A549 (cell line): ENCODE measurements at regions not wholly inside any gene's neighbourhood (a gene's known extent, or its start where the extent isn't known, plus 50 kb on each side); places are given as distances from the start of the nearest gene placed in this dataset.

Source experiments
- ATAC-seq, 2 experiments: fragments of 200-7000 bp in 1 of 2; fragments of >200 bp in 1 of 2; cut with Nextera tagmentation in 1 of 2; cut with Tn5 transposase in 1 of 2; 3 replicates each; pipeline versions ENCODE4 v1.8.0 to v1.9.1; 2018 to 2020; ENCODE audit warnings: mild to moderate bottlenecking in 1 of 2, moderate library complexity in 1 of 2
- CTCF ChIA-PET: fragments of 300-600 bp; sonication (Branson Sonifier 250); formaldehyde crosslinking; extraction: SDS; loops from one replicate; lab custom pipeline; 2021; ENCODE audit warnings: antibody characterized with exemption, inconsistent platforms; lab: Yijun Ruan, JAX
- POLR2A ChIA-PET: fragments of 350-600 bp; formaldehyde crosslinking; extraction: SDS; loops from one replicate; lab custom pipeline; 2021; ENCODE audit warnings: antibody characterized with exemption, inconsistent platforms; lab: Yijun Ruan, JAX
- DNase-seq, 2 experiments: peaks; one replicate each; pipeline versions ENCODE4 v3.0.0 to v3.0.0-alpha.2; 2011 to 2016; ENCODE audit warnings: low read depth in 1 of 2, low spot score in 1 of 2
- FAIRE-seq: peaks from 2 replicates; lab custom pipeline; 2011; peaks lifted over from hg19 to GRCh38; lab: Jason Lieb, UNC
- H3K27ac ChIP-seq, 2 experiments: fragments of >200 bp; sonication (Bioruptor Twin); formaldehyde crosslinking; 3 replicates each; pipeline ENCODE4 v1.5.1; 2016 to 2017
- H3K4me1 ChIP-seq: fragments of >200 bp; sonication (Bioruptor Twin); formaldehyde crosslinking; 3 replicates; pipeline ENCODE4 v1.6.1; 2016
- H3K4me2 ChIP-seq: fragments of >200 bp; sonication (Bioruptor Twin); formaldehyde crosslinking; 3 replicates; pipeline ENCODE4 v1.6.1; 2016
- H3K4me3 ChIP-seq: fragments of >200 bp; sonication (Bioruptor Twin); formaldehyde crosslinking; 3 replicates; pipeline ENCODE4 v1.5.1; 2016
- H3K9me3 ChIP-seq: fragments of >200 bp; sonication (Bioruptor Twin); formaldehyde crosslinking; 3 replicates; pipeline ENCODE4 v1.6.1; 2016
- BHLHE40 ChIP-seq: IDR thresholded peaks from 2 replicates; pipeline ENCODE4 v1.6.1; 2012; ENCODE audit warnings: low read depth, low read length, inconsistent platforms
- CBX2 ChIP-seq: fragments of 200-600 bp; sonication (generic); IDR thresholded peaks from 2 replicates; pipeline ENCODE4 v1.6.1; 2016; ENCODE audit warnings: low read depth, mild to moderate bottlenecking, borderline replicate concordance
- CEBPB ChIP-seq, 2 experiments: fragments of >200 bp in 1 of 2; sonication (Bioruptor Twin) in 1 of 2; formaldehyde crosslinking in 1 of 2; IDR thresholded peaks; 2 replicates each; pipeline ENCODE4 v1.6.1; 2012 to 2016
- EHF ChIP-seq: fragments of 250-450 bp; sonication (Bioruptor Pico); IDR thresholded peaks from 2 replicates; pipeline ENCODE4 v1.5.0; 2020; ENCODE audit warnings: mild to moderate bottlenecking
- GATA3 ChIP-seq: IDR thresholded peaks from 2 replicates; pipeline ENCODE4 v1.6.1; 2012; ENCODE audit warnings: borderline replicate concordance
- HDAC2 ChIP-seq: fragments of 200-600 bp; sonication (generic); IDR thresholded peaks from 2 replicates; pipeline ENCODE4 v1.6.1; 2016
- HEYL ChIP-seq: fragments of 250-450 bp; sonication (Bioruptor Pico); IDR thresholded peaks from 2 replicates; pipeline ENCODE4 v1.8.0; 2021; ENCODE audit warnings: mild to moderate bottlenecking, moderate library complexity
- HOXA7 ChIP-seq: fragments of 250-450 bp; sonication (Bioruptor Pico); IDR thresholded peaks from 2 replicates; pipeline ENCODE4 v1.5.0; 2020; ENCODE audit warnings: mild to moderate bottlenecking, moderate library complexity
- HOXB13 ChIP-seq: fragments of 250-450 bp; sonication (Bioruptor Pico); IDR thresholded peaks from 2 replicates; pipeline ENCODE4 v1.5.0; 2020; ENCODE audit warnings: low read depth, mild to moderate bottlenecking, moderate library complexity
- HOXB5 ChIP-seq: fragments of 250-450 bp; sonication (Bioruptor Pico); IDR thresholded peaks from 2 replicates; pipeline ENCODE4 v1.5.0; 2020; ENCODE audit warnings: mild to moderate bottlenecking, moderate library complexity
- JUNB ChIP-seq: fragments of >200 bp; sonication (Bioruptor Twin); formaldehyde crosslinking; IDR thresholded peaks from 2 replicates; pipeline ENCODE4 v1.6.1; 2016
- KDM5A ChIP-seq: fragments of 200-600 bp; sonication (generic); IDR thresholded peaks from 2 replicates; pipeline ENCODE4 v1.6.1; 2016; ENCODE audit warnings: antibody characterized with exemption, mild to moderate bottlenecking
- NFE2L2 ChIP-seq: fragments of 150-350 bp; conservative IDR thresholded peaks from 2 replicates; pipeline ENCODE4 v1.6.1; 2014; ENCODE audit warnings: low read length
- NPAS2 ChIP-seq: fragments of 250-450 bp; sonication (Bioruptor Pico); IDR thresholded peaks from 2 replicates; pipeline ENCODE4 v1.8.0; 2022; ENCODE audit warnings: mild to moderate bottlenecking, moderate library complexity, borderline replicate concordance
- NR3C1 ChIP-seq: fragments of >200 bp; sonication (Bioruptor Twin); formaldehyde crosslinking; IDR thresholded peaks from 3 replicates; pipeline ENCODE4 v1.6.1; 2017
- PHF8 ChIP-seq: fragments of 200-600 bp; sonication (generic); IDR thresholded peaks from 2 replicates; pipeline ENCODE4 v1.6.1; 2016; ENCODE audit warnings: low read depth, mild to moderate bottlenecking, antibody characterized with exemption, moderate library complexity, borderline replicate concordance
- RAD21 ChIP-seq, 2 experiments: fragments of >200 bp in 1 of 2; sonication (Bioruptor Twin) in 1 of 2; formaldehyde crosslinking in 1 of 2; IDR thresholded peaks in 1 of 2; conservative IDR thresholded peaks in 1 of 2; 2 replicates in 1 of 2; 3 replicates in 1 of 2; pipeline ENCODE4 v1.6.1; 2012 to 2018; ENCODE audit warnings: inconsistent platforms in 1 of 2
- RARB ChIP-seq: fragments of 250-450 bp; sonication (Bioruptor Pico); IDR thresholded peaks from 2 replicates; pipeline ENCODE4 v1.8.0; 2021; ENCODE audit warnings: mild to moderate bottlenecking, moderate library complexity
- RFX5 ChIP-seq: fragments of 450-650 bp; IDR thresholded peaks from 2 replicates; pipeline ENCODE4 v1.7.1; 2014; ENCODE audit warnings: antibody characterized with exemption, mild to moderate bottlenecking, moderate library complexity
- SMC3 ChIP-seq: fragments of >200 bp; sonication (Bioruptor Twin); formaldehyde crosslinking; IDR thresholded peaks from 3 replicates; pipeline ENCODE4 v1.6.1; 2018; ENCODE audit warnings: inconsistent platforms
- SREBF2 ChIP-seq: fragments of 450-650 bp; IDR thresholded peaks from 2 replicates; pipeline ENCODE4 v1.6.1; 2014; ENCODE audit warnings: mild to moderate bottlenecking, moderate library complexity
- TFCP2L1 ChIP-seq: fragments of 250-450 bp; sonication (Bioruptor Pico); IDR thresholded peaks from 2 replicates; pipeline ENCODE4 v1.5.0; 2021; ENCODE audit warnings: mild to moderate bottlenecking
- TP53 ChIP-seq: fragments of 250-450 bp; sonication (Bioruptor Pico); IDR thresholded peaks from 2 replicates; pipeline ENCODE4 v1.5.0; 2021; ENCODE audit warnings: mild to moderate bottlenecking, moderate library complexity
- ZNF302 ChIP-seq: fragments of 250-450 bp; sonication (Bioruptor Pico); IDR thresholded peaks from 2 replicates; pipeline ENCODE4 v1.9.0; 2021; ENCODE audit warnings: inconsistent platforms, mild to moderate bottlenecking, moderate library complexity
- WGBS: methylation state at CpG from one replicate; pipeline ENCODE4 v1.1.6; 2017; ENCODE audit errors: missing lambda C conversion rate; 5-methylcytosine and 5-hydroxymethylcytosine counted together
- TF ChIP-seq, protein P1 (sequence below): IDR thresholded peaks from 2 replicates; pipeline ENCODE4 v1.6.1; 2012
- TF ChIP-seq, protein P2 (sequence below): fragments of 200-600 bp; sonication (generic); IDR thresholded peaks from 2 replicates; pipeline ENCODE4 v1.6.1; 2016; ENCODE audit warnings: antibody characterized with exemption, mild to moderate bottlenecking, moderate library complexity
- TF ChIP-seq, protein P3 (sequence below): IDR thresholded peaks from 2 replicates; pipeline ENCODE4 v1.6.1; 2012
- TF ChIP-seq, protein P4 (sequence below): fragments of >200 bp; sonication (Bioruptor Twin); formaldehyde crosslinking; IDR thresholded peaks from 3 replicates; pipeline ENCODE4 v1.5.1; 2016
- TF ChIP-seq, protein P5 (sequence below): fragments of 250-450 bp; sonication (Bioruptor Pico); IDR thresholded peaks from 2 replicates; pipeline ENCODE4 v1.5.0; 2020; ENCODE audit warnings: low read depth, mild to moderate bottlenecking, moderate library complexity

DNA sequence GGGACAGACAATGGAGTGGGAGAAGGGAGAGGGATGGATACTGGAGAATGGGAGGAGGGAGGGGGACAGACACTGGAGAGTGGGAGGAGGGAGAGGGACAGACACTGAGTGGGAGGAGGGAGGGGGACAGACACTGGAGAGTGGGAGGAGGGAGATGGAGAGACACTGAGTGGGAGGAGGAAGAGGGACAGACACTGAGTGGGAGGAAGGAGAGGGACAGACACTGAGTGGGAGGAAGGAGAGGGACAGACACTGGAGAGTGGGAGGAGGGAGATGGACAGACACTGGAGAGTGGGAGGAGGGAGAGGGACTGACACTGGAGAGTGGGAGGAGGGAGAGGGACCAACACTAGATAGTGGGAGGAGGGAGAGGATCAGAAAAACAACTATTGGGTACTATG is 426.7 kb upstream of the PMFBP1 start:
- no peak for FAIRE-seq
- CTCF ChIA-PET, result no interaction called here
- H3K4me3 ChIP-seq, result no peak overlapping the region
- no peak for DNase-seq
- H3K4me1 ChIP-seq, result no peaks in the 10 kb centered on the region
- POLR2A ChIA-PET, result no interaction called here
- ATAC-seq, result no peak
- TF ChIP-seq BHLHE40 (no peak), EHF (CRISPR knock-in tag) (no peak), HOXA7 (CRISPR knock-in tag) (no peak), TFCP2L1 (no peak), RFX5 (no peak), GATA3 (no peak), CEBPB (IDR thresholded peaks at IDR 0.05) (no peak), SREBF2 (no peak), TP53 (CRISPR knock-in tag) (no peak), CBX2 (no peak), HEYL (no peak), NFE2L2 (no peak)
- TF ChIP-seq, protein P1, sequence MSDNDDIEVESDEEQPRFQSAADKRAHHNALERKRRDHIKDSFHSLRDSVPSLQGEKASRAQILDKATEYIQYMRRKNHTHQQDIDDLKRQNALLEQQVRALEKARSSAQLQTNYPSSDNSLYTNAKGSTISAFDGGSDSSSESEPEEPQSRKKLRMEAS, result no peak
- TF ChIP-seq, protein P2, sequence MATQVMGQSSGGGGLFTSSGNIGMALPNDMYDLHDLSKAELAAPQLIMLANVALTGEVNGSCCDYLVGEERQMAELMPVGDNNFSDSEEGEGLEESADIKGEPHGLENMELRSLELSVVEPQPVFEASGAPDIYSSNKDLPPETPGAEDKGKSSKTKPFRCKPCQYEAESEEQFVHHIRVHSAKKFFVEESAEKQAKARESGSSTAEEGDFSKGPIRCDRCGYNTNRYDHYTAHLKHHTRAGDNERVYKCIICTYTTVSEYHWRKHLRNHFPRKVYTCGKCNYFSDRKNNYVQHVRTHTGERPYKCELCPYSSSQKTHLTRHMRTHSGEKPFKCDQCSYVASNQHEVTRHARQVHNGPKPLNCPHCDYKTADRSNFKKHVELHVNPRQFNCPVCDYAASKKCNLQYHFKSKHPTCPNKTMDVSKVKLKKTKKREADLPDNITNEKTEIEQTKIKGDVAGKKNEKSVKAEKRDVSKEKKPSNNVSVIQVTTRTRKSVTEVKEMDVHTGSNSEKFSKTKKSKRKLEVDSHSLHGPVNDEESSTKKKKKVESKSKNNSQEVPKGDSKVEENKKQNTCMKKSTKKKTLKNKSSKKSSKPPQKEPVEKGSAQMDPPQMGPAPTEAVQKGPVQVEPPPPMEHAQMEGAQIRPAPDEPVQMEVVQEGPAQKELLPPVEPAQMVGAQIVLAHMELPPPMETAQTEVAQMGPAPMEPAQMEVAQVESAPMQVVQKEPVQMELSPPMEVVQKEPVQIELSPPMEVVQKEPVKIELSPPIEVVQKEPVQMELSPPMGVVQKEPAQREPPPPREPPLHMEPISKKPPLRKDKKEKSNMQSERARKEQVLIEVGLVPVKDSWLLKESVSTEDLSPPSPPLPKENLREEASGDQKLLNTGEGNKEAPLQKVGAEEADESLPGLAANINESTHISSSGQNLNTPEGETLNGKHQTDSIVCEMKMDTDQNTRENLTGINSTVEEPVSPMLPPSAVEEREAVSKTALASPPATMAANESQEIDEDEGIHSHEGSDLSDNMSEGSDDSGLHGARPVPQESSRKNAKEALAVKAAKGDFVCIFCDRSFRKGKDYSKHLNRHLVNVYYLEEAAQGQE, result no peak
- TF ChIP-seq, protein P3, sequence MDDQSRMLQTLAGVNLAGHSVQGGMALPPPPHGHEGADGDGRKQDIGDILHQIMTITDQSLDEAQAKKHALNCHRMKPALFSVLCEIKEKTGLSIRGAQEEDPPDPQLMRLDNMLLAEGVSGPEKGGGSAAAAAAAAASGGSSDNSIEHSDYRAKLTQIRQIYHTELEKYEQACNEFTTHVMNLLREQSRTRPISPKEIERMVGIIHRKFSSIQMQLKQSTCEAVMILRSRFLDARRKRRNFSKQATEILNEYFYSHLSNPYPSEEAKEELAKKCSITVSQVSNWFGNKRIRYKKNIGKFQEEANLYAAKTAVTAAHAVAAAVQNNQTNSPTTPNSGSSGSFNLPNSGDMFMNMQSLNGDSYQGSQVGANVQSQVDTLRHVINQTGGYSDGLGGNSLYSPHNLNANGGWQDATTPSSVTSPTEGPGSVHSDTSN, result no peak
- TF ChIP-seq, all 56 proteins: peak for 0
- H3K4me2 ChIP-seq, result no peak overlapping the region
- no peaks in the 10 kb centered on the region for H3K9me3 ChIP-seq
- H3K27ac ChIP-seq, result no peak overlapping the region

DNA sequence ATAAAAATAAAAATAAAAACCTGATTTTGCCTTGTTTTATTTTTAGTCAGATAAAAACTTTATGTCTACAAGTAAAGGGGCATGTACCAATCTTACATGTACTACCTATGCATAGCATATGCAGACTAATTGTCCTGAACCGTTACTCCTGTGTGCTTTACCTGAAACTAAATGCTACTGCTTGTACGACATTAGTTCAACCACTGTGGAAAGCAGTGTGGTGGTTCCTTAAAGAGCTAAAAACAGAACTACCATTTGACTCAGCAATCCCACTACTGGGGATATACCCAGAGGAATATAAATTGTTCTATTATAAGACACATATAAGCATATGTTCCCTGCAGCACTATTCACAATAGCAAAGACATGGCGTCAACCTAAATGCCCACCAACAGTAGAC is 426.0 kb upstream of the PMFBP1 start:
- FAIRE-seq (no peak), ATAC-seq (no peak)
- WGBS, result 97% methylated on average over 3 of the region's 3 CpGs
- POLR2A ChIA-PET, result no interaction called here
- Histone ChIP-seq H3K4me1 (no peaks in the 10 kb centered on the region), H3K4me3 (no peak overlapping the region), H3K9me3 (no peaks in the 10 kb centered on the region), H3K27ac (no peak overlapping the region), H3K4me2 (no peak overlapping the region)
- CTCF ChIA-PET, result no interaction called here
- no peak for TF ChIP-seq NFE2L2
- TF ChIP-seq, all 56 proteins: peak for 0
- no peak for DNase-seq

DNA sequence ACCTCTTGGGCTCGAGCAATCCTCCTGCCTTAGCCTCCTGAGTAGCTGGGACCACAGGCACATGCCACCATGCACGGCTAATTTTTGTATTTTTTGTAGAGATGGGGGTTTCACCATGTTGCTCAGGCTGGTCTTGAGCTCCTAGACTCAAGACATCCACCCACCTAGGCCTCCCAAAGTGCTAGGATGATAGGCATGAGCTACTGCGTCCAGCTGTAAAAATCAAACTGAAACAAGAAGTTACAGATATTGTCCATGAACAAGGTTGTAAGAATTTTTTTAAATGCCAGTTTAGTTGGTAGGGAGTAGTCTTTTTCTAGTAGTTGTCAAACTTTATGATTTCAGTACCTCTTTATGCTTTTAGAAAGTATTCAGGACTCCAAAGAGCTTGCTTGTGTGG is 424.4 kb upstream of the PMFBP1 start:
- POLR2A ChIA-PET, result no interaction called here
- no peak overlapping the region for H3K4me2 ChIP-seq
- DNase-seq (no peak), ATAC-seq (no peak), FAIRE-seq (no peak)
- 73% methylated on average over 3 of the region's 3 CpGs for WGBS
- no peak overlapping the region for H3K27ac ChIP-seq
- H3K4me3 ChIP-seq, result no peak overlapping the region
- no peaks in the 10 kb centered on the region for H3K4me1 ChIP-seq
- no peaks in the 10 kb centered on the region for H3K9me3 ChIP-seq
- TF ChIP-seq GATA3, result no peak
- TF ChIP-seq, protein P4, sequence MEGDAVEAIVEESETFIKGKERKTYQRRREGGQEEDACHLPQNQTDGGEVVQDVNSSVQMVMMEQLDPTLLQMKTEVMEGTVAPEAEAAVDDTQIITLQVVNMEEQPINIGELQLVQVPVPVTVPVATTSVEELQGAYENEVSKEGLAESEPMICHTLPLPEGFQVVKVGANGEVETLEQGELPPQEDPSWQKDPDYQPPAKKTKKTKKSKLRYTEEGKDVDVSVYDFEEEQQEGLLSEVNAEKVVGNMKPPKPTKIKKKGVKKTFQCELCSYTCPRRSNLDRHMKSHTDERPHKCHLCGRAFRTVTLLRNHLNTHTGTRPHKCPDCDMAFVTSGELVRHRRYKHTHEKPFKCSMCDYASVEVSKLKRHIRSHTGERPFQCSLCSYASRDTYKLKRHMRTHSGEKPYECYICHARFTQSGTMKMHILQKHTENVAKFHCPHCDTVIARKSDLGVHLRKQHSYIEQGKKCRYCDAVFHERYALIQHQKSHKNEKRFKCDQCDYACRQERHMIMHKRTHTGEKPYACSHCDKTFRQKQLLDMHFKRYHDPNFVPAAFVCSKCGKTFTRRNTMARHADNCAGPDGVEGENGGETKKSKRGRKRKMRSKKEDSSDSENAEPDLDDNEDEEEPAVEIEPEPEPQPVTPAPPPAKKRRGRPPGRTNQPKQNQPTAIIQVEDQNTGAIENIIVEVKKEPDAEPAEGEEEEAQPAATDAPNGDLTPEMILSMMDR, result no peak
- no peak for TF ChIP-seq HOXB13 (CRISPR knock-in tag)
- no peak for TF ChIP-seq ZNF302 (CRISPR knock-in tag)
- no peak for TF ChIP-seq PHF8
- TF ChIP-seq JUNB, result no peak
- TF ChIP-seq TP53 (CRISPR knock-in tag), result no peak
- TF ChIP-seq, protein P1, result no peak
- TF ChIP-seq HOXA7 (CRISPR knock-in tag), result no peak
- no peak for TF ChIP-seq RAD21 (conservative IDR thresholded peaks at IDR 0.05 in 1 of 2, IDR thresholded peaks at IDR 0.05 in 1 of 2)
- no peak for TF ChIP-seq NPAS2 (CRISPR knock-in tag)
- TF ChIP-seq HDAC2, result no peak
- TF ChIP-seq RARB (CRISPR knock-in tag), result no peak
- no peak for TF ChIP-seq NR3C1
- no peak for TF ChIP-seq SMC3
- no peak for TF ChIP-seq HOXB5
- TF ChIP-seq, protein P5, sequence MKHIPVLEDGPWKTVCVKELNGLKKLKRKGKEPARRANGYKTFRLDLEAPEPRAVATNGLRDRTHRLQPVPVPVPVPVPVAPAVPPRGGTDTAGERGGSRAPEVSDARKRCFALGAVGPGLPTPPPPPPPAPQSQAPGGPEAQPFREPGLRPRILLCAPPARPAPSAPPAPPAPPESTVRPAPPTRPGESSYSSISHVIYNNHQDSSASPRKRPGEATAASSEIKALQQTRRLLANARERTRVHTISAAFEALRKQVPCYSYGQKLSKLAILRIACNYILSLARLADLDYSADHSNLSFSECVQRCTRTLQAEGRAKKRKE (CRISPR knock-in tag), result no peak
- TF ChIP-seq KDM5A, result no peak
- CTCF ChIA-PET, result no interaction called here
